ENCODE measurements at regions not wholly inside any gene's neighbourhood (a gene's known extent, or its start where the extent isn't known, plus 50 kb on each side); places are given as distances from the start of the nearest gene placed in this dataset.

- whole genome bisulfite sequencing, 3 donors, result 22 to 34% (median 24%) methylated on average over 5 of the region's 5 CpGs
- no peak for TF ChIP-seq CTCF (IDR thresholded peaks at IDR 0.05)
- no peak for ATAC-seq
- Histone ChIP-seq H3K27me3 (ENCODE audit: insufficient read depth in 3 of 3, low read length in 2 of 3) (no peaks in the 10 kb centered on the region), H3K9me3 (no peaks in the 10 kb centered on the region), H3K36me3 (ENCODE audit: insufficient read depth in 1 of 2, low read depth in 1 of 2) (no peaks in the 10 kb centered on the region), H3K27ac (no peak overlapping the region), H3K4me1 (no peaks in the 10 kb centered on the region), H3K4me3 (no peak overlapping the region)
- intact Hi-C loops (cut with DNase I), result no loop called here
- DNase-seq, result no peak
Observed at GRCh38 chr4:17166954-17167353, 268.5 kb upstream of the LDB2 start.

- intact Hi-C loops (cut with DNase I), result no loop called here
- 73 to 80% (median 77%) methylated on average over 1 of the region's 1 CpG for WGBS, 3 donors
- TF ChIP-seq CTCF (IDR thresholded peaks at IDR 0.05), result no peak
- ATAC-seq (no peak), DNase-seq (no peak)
- Histone ChIP-seq H3K4me3 (no peak overlapping the region), H3K36me3 (ENCODE audit: insufficient read depth in 1 of 2, low read depth in 1 of 2) (no peaks in the 10 kb centered on the region), H3K9me3 (no peaks in the 10 kb centered on the region), H3K27me3 (ENCODE audit: insufficient read depth in 3 of 3, low read length in 2 of 3) (no peaks in the 10 kb centered on the region), H3K4me1 (no peaks in the 10 kb centered on the region), H3K27ac (no peak overlapping the region)
Observed at GRCh38 chr4:17165286-17165685, 266.8 kb upstream of the LDB2 start.

- DNase-seq, result no peak
- Histone ChIP-seq H3K9me3 (no peaks in the 10 kb centered on the region), H3K36me3 (ENCODE audit: insufficient read depth in 1 of 2, low read depth in 1 of 2) (no peaks in the 10 kb centered on the region), H3K4me3 (no peak overlapping the region), H3K4me1 (no peaks in the 10 kb centered on the region), H3K27me3 (ENCODE audit: insufficient read depth in 3 of 3, low read length in 2 of 3) (no peaks in the 10 kb centered on the region), H3K27ac (no peak overlapping the region)
- intact Hi-C loops (cut with DNase I), result no loop called here
- WGBS, 3 donors, result 48 to 58% (median 53%) methylated on average over 2 of the region's 2 CpGs
- no peak for ATAC-seq
- TF ChIP-seq CTCF (IDR thresholded peaks at IDR 0.05), result no peak
Observed at GRCh38 chr4:17164666-17165065, 266.2 kb upstream of the LDB2 start.

- H3K4me3 ChIP-seq, result no peak overlapping the region
- H3K4me1 ChIP-seq, result no peaks in the 10 kb centered on the region
- H3K9me3 ChIP-seq, result no peaks in the 10 kb centered on the region
- ATAC-seq (no peak), DNase-seq (no peak)
- no peak overlapping the region for H3K27ac ChIP-seq
- H3K27me3 ChIP-seq (ENCODE audit: insufficient read depth in 3 of 3, low read length in 2 of 3), result no peaks in the 10 kb centered on the region
- TF ChIP-seq CTCF (IDR thresholded peaks at IDR 0.05), result no peak
- 77 to 93% (median 84%) methylated on average over 3 of the region's 3 CpGs for WGBS, 3 donors
- no peaks in the 10 kb centered on the region for H3K36me3 ChIP-seq (ENCODE audit: insufficient read depth in 1 of 2, low read depth in 1 of 2)
- intact Hi-C loops (cut with DNase I), result no loop called here
Observed at GRCh38 chr4:17163156-17163771, 264.8 kb upstream of the LDB2 start.

- DNase-seq (no peak), ATAC-seq (no peak)
- Histone ChIP-seq H3K27ac (no peak overlapping the region), H3K9me3 (no peaks in the 10 kb centered on the region), H3K36me3 (ENCODE audit: insufficient read depth in 1 of 2, low read depth in 1 of 2) (no peaks in the 10 kb centered on the region), H3K27me3 (ENCODE audit: insufficient read depth in 3 of 3, low read length in 2 of 3) (no peaks in the 10 kb centered on the region), H3K4me1 (no peaks in the 10 kb centered on the region), H3K4me3 (no peak overlapping the region)
- 49 to 55% (median 55%) methylated on average over 4 of the region's 4 CpGs for WGBS, 3 donors
- no peak for TF ChIP-seq CTCF (IDR thresholded peaks at IDR 0.05)
- intact Hi-C loops (cut with DNase I), result no loop called here
Observed at GRCh38 chr4:17157304-17157703, 258.9 kb upstream of the LDB2 start.
